ENCODE measurements at regions not wholly inside any gene's neighbourhood (a gene's known extent, or its start where the extent isn't known, plus 50 kb on each side); places are given as distances from the start of the nearest gene placed in this dataset.

DNA sequence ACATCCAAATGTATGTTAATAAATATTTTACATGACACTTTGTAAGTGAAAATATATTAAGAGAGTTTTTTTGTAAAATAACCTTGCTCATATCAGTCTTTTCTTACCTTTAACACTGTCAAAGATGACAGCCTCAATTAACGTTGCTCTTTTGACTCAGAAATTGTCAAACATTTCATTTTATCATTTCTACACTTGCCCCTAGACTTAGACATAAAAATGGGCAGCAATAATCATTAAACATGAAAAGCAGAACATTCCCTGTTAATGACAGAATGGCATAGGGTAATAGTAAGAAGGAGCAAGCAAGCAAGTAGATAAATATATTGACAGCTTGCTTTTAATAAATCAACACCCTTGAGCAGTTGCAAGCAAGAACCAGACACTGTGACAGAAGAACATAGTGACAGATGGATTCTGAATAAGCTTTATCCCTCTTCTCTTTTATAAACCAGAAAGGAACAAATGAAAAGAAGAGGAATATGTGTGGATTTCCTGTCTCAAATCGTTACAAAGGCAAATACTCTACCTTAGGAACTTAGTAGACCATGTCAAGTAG is 796.0 kb upstream of the CHD1 start:
- DNase-seq (ENCODE audit: insufficient read length, low spot score) (no peak), FAIRE-seq (no peak)

DNA sequence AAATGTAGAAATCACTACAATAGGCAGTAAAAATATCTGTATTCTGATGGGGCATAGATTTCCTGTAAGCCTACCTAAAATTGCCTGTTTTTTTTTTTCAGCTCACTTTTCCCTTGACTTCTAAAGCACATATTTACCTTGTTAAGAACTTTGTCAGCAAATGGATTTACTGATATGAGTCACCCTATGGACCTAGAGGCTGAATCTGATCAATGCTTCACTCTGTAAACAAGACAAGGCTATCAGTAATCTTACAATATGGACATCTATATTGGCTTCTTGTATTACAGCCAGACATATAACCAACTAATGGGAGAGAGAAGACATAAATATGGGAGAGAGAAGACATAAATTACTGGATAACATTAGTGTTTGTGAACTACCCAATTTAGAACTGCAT is 792.7 kb upstream of the CHD1 start:
- DNase-seq (ENCODE audit: insufficient read length, low spot score) = no peak
- TF ChIP-seq, protein P1, sequence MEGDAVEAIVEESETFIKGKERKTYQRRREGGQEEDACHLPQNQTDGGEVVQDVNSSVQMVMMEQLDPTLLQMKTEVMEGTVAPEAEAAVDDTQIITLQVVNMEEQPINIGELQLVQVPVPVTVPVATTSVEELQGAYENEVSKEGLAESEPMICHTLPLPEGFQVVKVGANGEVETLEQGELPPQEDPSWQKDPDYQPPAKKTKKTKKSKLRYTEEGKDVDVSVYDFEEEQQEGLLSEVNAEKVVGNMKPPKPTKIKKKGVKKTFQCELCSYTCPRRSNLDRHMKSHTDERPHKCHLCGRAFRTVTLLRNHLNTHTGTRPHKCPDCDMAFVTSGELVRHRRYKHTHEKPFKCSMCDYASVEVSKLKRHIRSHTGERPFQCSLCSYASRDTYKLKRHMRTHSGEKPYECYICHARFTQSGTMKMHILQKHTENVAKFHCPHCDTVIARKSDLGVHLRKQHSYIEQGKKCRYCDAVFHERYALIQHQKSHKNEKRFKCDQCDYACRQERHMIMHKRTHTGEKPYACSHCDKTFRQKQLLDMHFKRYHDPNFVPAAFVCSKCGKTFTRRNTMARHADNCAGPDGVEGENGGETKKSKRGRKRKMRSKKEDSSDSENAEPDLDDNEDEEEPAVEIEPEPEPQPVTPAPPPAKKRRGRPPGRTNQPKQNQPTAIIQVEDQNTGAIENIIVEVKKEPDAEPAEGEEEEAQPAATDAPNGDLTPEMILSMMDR (IDR thresholded peaks at IDR 0.05; ENCODE audit: insufficient read depth, missing control alignments) = no peak
- no peak for FAIRE-seq

More for the DNA sequence above, 796.0 kb upstream of the CHD1 start:
- TF ChIP-seq, protein P1 (IDR thresholded peaks at IDR 0.05; ENCODE audit: insufficient read depth, missing control alignments) = no peak

DNA sequence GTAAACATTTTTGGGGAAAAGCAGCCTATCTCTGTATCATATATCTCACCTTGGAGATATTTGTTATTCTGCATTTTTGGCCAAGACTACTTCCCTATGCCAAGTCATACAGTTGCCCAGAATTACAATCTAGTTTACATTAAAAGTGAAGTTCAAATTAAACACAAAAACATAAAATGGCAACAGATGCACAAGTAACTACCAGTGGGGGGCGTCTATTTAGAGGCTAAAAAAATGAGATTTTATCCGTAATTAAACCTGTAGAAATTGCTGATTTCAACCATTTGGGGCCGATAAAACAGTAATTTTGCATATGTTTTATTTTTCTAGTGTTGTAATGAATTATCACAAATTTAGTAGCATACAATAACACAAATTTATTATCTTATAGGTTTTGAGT is 787.1 kb upstream of the CHD1 start:
- no peak for DNase-seq (ENCODE audit: insufficient read length, low spot score)
- FAIRE-seq = no peak
- TF ChIP-seq, protein P1 (IDR thresholded peaks at IDR 0.05; ENCODE audit: insufficient read depth, missing control alignments) = no peak

DNA sequence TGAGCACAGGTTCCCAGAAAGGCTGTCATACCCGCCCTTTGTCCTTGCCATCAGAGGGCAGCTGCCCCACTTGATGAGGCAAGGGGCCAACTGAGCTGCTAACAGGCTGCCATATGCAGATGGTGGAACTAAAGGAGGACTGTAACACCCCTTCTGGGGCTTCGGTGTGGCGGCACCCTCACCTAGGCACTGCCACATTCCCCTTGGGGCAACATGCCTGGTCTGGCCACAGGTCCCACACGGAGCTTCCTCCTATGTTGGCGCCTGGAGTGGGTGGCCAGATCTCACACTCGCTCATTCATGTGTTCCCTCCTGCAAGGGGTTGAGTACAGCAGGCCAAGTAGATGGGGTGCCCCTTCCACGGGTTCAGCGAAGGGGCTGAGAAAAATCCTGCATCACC is 777.4 kb upstream of the CHD1 start:
- FAIRE-seq (no peak), DNase-seq (ENCODE audit: insufficient read length, low spot score) (no peak)
- TF ChIP-seq, protein P1 (IDR thresholded peaks at IDR 0.05; ENCODE audit: insufficient read depth, missing control alignments) = no peak

DNA sequence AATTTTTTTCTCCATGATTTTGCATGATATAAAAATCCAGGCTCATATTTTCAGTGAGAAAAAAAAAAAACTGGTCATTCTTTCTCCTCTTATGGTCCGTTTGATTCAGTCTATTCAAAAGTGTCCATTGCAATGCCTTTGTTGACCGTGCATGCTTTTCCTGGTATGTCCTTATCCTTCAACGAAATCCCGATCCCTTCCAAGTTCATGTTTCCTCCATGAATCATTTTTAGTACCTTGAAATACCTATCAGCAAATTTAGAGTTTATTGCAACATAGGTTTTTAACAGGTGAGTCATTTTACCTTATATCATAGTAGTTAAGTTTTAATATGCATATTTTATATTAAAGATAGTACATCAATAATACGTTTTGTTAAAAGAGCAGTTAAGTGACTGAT is 773.8 kb upstream of the CHD1 start:
- FAIRE-seq (no peak), DNase-seq (ENCODE audit: insufficient read length, low spot score) (no peak)
- TF ChIP-seq, protein P1 (IDR thresholded peaks at IDR 0.05; ENCODE audit: insufficient read depth, missing control alignments) = no peak

DNA sequence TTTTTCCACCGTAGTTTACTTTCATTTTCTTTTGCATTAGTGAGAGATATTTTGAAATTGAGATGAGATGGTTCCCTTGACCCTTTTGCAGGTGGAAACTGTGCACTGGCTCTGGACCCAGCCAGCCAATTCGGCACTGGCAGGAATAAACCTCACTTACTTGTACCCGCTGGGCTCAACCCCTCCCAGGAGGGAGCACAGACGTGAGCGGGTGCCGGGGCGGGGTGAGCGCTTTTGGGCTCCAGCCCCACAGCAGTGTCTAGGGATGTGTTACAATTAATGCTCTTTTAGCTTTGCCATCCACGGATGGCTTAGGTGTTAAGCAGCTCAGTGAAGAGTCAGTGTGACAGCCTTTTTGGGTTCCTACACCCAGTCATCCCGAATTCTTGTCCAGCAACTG is 766.1 kb upstream of the CHD1 start:
- DNase-seq (ENCODE audit: insufficient read length, low spot score) (no peak), FAIRE-seq (no peak)
- TF ChIP-seq, protein P1 (IDR thresholded peaks at IDR 0.05; ENCODE audit: insufficient read depth, missing control alignments) = no peak

DNA sequence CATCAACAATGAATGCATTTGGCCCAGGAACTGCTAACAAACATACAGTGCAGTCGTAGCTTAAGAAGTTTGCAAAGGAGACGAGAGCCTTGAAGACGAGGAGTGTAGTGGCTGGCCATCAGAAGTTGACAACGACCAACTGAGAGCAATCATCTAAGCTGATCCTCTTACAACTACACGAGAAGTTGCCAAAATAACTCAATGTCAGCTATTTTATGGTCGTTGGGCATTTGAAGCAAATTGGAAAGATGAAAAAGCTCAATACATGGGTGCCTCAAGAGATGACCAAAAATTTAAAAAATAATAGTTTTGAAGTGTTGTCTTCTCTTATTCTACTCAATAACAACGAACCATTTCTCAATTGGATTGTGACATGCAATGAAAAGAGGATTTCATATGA is 757.7 kb upstream of the CHD1 start:
- TF ChIP-seq, protein P1 (IDR thresholded peaks at IDR 0.05; ENCODE audit: insufficient read depth, missing control alignments) = no peak
- DNase-seq (ENCODE audit: insufficient read length, low spot score) = no peak
- no peak for FAIRE-seq
